ENCODE measurements at regions not wholly inside any gene's neighbourhood (a gene's known extent, or its start where the extent isn't known, plus 50 kb on each side); places are given as distances from the start of the nearest gene placed in this dataset.
"Not testable (repeated sequence)": the region's sequence is repeated elsewhere in the genome, so short reads cannot be mapped to it uniquely, and the experiment has no call there.

DNA sequence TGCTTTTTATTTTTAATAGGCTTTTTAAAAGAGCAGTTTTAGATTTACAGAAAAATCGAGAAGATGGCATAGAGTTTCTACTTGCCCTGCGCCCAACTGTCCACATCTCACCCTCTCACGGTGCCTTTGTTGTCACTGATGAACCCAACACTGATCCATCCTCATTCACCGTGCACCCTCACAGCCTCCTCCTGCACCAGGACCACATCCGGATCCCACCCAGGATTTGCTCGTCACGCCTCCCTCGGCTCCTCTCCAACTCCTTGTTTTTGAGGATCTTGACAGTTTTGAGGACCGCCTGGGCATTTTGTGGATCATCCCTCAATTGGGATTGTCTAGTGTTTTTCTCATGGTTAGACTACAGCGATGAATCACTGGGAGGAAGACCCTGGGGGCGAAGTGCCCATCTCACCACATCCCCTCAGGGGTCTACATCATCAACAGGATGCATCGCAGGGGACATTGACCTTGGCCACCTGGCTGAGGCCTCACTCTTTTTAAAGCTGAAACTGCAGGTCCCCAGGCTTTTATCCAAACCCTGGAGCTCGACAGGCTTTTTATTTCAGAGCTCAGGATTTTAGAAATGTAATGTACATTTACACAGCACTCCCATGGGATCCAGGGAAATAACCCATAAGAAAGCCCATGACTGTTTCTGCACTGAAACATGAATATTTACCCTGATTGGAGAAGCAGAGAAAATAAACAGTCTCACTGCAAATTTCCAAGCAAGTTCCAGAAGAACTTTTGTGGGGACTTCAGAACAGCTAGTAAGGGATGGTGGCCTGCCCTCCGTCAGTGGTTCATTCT, 71.8 kb upstream of the ZNF469 start:
- TF ChIP-seq, protein P1, sequence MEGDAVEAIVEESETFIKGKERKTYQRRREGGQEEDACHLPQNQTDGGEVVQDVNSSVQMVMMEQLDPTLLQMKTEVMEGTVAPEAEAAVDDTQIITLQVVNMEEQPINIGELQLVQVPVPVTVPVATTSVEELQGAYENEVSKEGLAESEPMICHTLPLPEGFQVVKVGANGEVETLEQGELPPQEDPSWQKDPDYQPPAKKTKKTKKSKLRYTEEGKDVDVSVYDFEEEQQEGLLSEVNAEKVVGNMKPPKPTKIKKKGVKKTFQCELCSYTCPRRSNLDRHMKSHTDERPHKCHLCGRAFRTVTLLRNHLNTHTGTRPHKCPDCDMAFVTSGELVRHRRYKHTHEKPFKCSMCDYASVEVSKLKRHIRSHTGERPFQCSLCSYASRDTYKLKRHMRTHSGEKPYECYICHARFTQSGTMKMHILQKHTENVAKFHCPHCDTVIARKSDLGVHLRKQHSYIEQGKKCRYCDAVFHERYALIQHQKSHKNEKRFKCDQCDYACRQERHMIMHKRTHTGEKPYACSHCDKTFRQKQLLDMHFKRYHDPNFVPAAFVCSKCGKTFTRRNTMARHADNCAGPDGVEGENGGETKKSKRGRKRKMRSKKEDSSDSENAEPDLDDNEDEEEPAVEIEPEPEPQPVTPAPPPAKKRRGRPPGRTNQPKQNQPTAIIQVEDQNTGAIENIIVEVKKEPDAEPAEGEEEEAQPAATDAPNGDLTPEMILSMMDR (IDR thresholded peaks at IDR 0.05; ENCODE audit: low read depth, low read length) = no peak

DNA sequence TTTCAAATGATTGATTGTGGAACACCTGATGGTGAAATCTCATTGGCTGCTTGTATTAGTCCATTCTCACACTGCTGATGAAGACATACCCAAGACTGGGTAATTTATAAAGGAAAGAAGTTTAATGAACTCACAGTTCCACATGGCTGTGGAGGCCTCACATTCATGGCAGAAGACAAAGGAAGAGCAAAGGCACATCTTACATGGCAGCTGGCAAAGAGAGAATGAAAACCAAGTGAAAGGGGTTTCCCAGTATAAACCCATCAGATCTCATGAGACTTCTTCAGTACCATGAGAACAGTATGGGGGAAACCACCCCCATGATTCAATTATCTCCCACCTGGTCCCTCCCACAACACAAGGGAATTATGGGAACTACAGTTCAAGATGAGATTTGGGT, 70.9 kb upstream of the ZNF469 start:
- DNase-seq (ENCODE audit: extremely low read depth, low read depth) = not testable (repeated sequence)

More for the DNA sequence above, 71.8 kb upstream of the ZNF469 start:
- DNase-seq (ENCODE audit: extremely low read depth, low read depth) = no peak

DNA sequence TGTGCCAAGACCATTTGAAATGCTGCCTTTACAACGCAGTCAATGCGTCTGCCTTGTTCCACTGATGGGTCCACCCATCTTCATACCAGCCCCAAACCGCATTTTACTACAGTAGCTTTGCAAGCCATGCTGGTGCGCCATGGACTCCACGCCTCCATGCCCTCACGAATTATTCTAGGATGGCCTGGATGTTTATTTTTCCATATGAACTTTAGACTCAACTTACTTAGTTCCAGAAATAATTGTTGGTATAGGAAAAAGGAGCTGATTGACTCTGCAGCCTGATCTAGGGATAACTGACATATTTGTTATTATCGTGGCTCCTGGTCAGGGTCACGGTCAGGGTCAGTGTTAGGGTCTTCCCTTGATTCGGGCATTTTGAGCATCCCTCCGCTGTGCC, 70.0 kb upstream of the ZNF469 start:
- DNase-seq (ENCODE audit: extremely low read depth, low read depth) = no peak
- TF ChIP-seq, protein P1 (IDR thresholded peaks at IDR 0.05; ENCODE audit: low read depth, low read length) = no peak

DNA sequence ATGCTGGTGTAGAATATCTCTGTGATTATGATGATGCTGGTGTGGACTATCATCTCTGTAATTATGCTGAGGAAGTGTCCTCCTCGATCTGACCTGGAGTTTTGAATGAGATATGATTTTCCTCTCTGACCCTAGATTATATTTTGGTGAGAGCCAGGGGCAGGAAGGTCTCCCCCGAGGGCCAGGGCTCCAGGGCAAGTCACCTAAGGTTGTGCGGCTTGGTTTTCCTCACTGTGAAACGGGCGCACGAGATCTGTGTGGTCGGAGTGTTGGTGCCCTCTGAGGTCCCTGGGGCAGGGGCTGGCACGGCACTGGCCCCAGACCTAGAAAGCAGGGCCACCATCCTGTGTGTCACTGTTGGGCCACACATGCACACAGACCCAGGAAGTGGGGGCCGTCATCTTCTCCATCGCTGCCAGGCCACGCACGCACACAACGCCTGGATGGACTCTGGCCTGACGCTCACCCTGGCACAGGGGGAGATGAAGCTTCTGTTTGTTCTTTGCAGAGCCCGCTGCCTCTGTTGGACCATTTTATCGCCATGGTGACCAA, 67.7 kb upstream of the ZNF469 start:
- TF ChIP-seq, protein P1 (IDR thresholded peaks at IDR 0.05; ENCODE audit: low read depth, low read length) = no peak
- DNase-seq (ENCODE audit: extremely low read depth, low read depth) = no peak

DNA sequence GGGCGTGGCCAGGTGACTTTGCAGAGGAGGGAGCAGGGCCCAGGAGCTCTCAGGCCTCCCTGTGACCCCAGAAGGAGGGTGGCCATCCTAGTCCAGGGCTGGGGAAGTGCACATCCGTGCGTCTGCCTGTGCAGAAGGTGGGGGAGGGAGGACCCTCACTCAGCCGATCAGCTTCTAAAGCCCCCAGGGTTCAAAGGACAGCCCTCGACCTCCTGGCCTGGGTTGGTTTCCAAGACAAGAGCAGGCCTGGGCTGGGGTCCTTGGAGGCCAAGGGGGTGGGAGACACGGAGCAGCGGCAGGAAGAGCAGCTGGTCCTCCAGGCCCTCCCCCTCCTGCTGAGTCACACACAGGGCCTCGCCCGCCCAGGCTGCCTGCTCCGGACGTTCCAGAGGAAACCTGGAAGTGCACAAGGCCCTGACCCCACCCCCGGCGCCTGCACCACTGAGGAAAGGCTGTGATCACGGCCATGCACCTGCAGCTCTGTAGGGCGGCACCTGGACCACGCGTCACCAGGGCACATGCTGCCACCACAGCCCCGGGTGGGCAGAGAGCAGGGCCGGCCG, 67.1 kb upstream of the ZNF469 start:
- no peak for DNase-seq (ENCODE audit: extremely low read depth, low read depth)
- TF ChIP-seq, protein P1 (IDR thresholded peaks at IDR 0.05; ENCODE audit: low read depth, low read length) = no peak

DNA sequence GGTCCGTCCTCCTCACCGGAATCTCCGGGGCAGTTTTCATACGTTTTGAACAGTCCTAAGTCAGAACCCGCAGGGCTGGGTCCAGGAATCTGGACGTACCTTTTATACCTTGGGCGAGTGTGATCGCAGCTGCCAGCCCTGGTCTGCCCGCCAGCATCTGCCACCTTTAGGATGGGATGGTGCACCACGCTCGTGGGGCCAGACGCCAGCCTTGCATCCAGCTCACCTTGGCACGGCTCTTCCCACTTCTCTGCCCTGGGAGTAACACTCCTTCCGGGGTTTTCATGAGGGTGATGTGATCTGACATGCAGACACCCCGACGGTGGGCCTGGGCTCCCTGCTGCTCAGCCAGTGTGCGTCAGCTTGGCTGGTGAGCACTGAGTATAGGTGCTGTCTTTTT, 66.6 kb upstream of the ZNF469 start:
- TF ChIP-seq, protein P1 (IDR thresholded peaks at IDR 0.05; ENCODE audit: low read depth, low read length) = no peak
- no peak for DNase-seq (ENCODE audit: extremely low read depth, low read depth)

DNA sequence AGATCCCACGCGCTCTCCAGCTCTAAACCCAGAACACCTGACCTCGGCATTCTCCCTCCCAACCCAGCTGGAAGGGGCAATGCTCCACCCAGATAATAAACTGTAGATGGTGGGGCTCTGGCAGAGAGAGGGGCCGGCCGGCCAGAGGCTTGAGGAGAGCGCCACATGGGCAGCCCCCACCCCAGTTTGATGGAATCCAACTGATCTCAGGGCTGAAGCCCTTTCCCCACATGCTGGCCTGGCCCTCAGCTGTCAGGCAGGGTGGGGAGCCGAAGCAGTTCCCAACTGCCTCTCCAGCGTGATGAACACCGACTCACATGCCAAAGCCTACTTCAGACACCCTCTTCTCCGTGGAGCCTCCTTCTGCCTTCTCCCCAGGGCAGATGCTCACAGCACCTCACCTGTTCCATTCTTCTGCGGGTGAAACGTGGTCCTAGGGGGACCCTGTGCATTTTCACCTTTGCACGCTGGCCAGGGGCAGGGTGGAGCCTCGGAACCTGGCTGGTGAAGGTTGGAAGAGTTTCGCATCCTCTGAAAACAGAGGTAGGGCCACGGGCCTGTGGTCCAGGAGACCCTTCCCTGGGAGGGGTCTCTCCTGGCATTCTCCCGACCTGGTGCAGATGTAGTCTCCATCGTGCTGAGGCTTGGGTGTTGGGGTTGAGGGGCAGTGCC, 65.7 kb upstream of the ZNF469 start:
- TF ChIP-seq, protein P1 (IDR thresholded peaks at IDR 0.05; ENCODE audit: low read depth, low read length) = no peak

More for the DNA sequence above, 65.7 kb upstream of the ZNF469 start:
- no peak for DNase-seq (ENCODE audit: extremely low read depth, low read depth)
